ENCODE measurements at regions not wholly inside any gene's neighbourhood (a gene's known extent, or its start where the extent isn't known, plus 50 kb on each side); places are given as distances from the start of the nearest gene placed in this dataset.
A peak's percentile ranks its signal among the peaks of the same experiment; 100 is the strongest.

GRCh38 chr6:14031516-14031915 lies 86.1 kb upstream of the CD83 start:
- no peak for DNase-seq (ENCODE audit: low read depth in 1 of 2, low spot score in 1 of 2)

- no peak for DNase-seq (ENCODE audit: low read depth in 1 of 2, low spot score in 1 of 2)
These were observed 82.3 kb upstream of the CD83 start for GRCh38 chr6:14035071-14035847.

GRCh38 chr6:14035874-14036273 lies 81.7 kb upstream of the CD83 start:
- no peak for DNase-seq (ENCODE audit: low read depth in 1 of 2, low spot score in 1 of 2)

- DNase-seq (ENCODE audit: low read depth in 1 of 2, low spot score in 1 of 2) = no peak
These were observed 80.7 kb upstream of the CD83 start for GRCh38 chr6:14036911-14037310.

GRCh38 chr6:14037402-14038277 lies 79.9 kb upstream of the CD83 start:
- no peak for DNase-seq (ENCODE audit: low read depth in 1 of 2, low spot score in 1 of 2)

GRCh38 chr6:14038467-14039437 lies 78.8 kb upstream of the CD83 start:
- no peak for DNase-seq (ENCODE audit: low read depth in 1 of 2, low spot score in 1 of 2)

- no peak for DNase-seq (ENCODE audit: low read depth in 1 of 2, low spot score in 1 of 2)
These were observed 77.5 kb upstream of the CD83 start for GRCh38 chr6:14040042-14040441.

- peak in 1 of 2 donors; percentile 3 for DNase-seq (ENCODE audit: low read depth in 1 of 2, low spot score in 1 of 2)
These were observed 71.0 kb upstream of the CD83 start for GRCh38 chr6:14046476-14047068.

GRCh38 chr6:14047151-14047740 lies 70.3 kb upstream of the CD83 start:
- DNase-seq (ENCODE audit: low read depth in 1 of 2, low spot score in 1 of 2) = no peak

GRCh38 chr6:14048837-14049236 lies 68.7 kb upstream of the CD83 start:
- no peak for DNase-seq (ENCODE audit: low read depth in 1 of 2, low spot score in 1 of 2)

GRCh38 chr6:14051355-14051754 lies 66.2 kb upstream of the CD83 start:
- no peak for DNase-seq (ENCODE audit: low read depth in 1 of 2, low spot score in 1 of 2)

- DNase-seq (ENCODE audit: low read depth in 1 of 2, low spot score in 1 of 2) = no peak
These were observed 63.8 kb upstream of the CD83 start for GRCh38 chr6:14053811-14054210.

- no peak for DNase-seq (ENCODE audit: low read depth in 1 of 2, low spot score in 1 of 2)
These were observed 62.0 kb upstream of the CD83 start for GRCh38 chr6:14055541-14055940.

GRCh38 chr6:14058029-14058695 lies 59.4 kb upstream of the CD83 start:
- DNase-seq (ENCODE audit: low read depth in 1 of 2, low spot score in 1 of 2) = no peak

- no peak for DNase-seq (ENCODE audit: low read depth in 1 of 2, low spot score in 1 of 2)
These were observed 58.8 kb upstream of the CD83 start for GRCh38 chr6:14058735-14059134.

- DNase-seq (ENCODE audit: low read depth in 1 of 2, low spot score in 1 of 2) = no peak
These were observed 57.7 kb upstream of the CD83 start for GRCh38 chr6:14059791-14060436.

- no peak for DNase-seq (ENCODE audit: low read depth in 1 of 2, low spot score in 1 of 2)
These were observed 56.6 kb upstream of the CD83 start for GRCh38 chr6:14060971-14061370.

- no peak for DNase-seq (ENCODE audit: low read depth in 1 of 2, low spot score in 1 of 2)
These were observed 55.9 kb upstream of the CD83 start for GRCh38 chr6:14061643-14062042.

GRCh38 chr6:14062345-14063029 lies 55.1 kb upstream of the CD83 start:
- no peak for DNase-seq (ENCODE audit: low read depth in 1 of 2, low spot score in 1 of 2)
